Glutamatergic neuron (in vitro differentiated cells): ENCODE measurements at regions not wholly inside any gene's neighbourhood (a gene's known extent, or its start where the extent isn't known, plus 50 kb on each side); places are given as distances from the start of the nearest gene placed in this dataset.

Experiments
- DNase-seq: peaks from one replicate; pipeline ENCODE4 v3.0.0; 2022
- H3K27ac Mint-ChIP-seq: one replicate; pipeline ENCODE4 v1.8.0; 2020; ENCODE audit warnings: mild to moderate bottlenecking, mixed read lengths, inconsistent platforms; ENCODE audit not compliant: unreplicated experiment
- H3K27me3 Mint-ChIP-seq: one replicate; pipeline ENCODE4 v1.8.0; 2020; ENCODE audit warnings: mild to moderate bottlenecking, moderate library complexity, mixed read lengths, inconsistent platforms; ENCODE audit not compliant: unreplicated experiment
- H3K36me3 Mint-ChIP-seq: one replicate; pipeline ENCODE4 v1.8.0; 2020; ENCODE audit warnings: mild to moderate bottlenecking, mixed read lengths, inconsistent platforms; ENCODE audit not compliant: unreplicated experiment
- H3K4me1 Mint-ChIP-seq: one replicate; pipeline ENCODE4 v1.8.0; 2020; ENCODE audit warnings: mild to moderate bottlenecking, low read depth, mixed read lengths, inconsistent platforms; ENCODE audit not compliant: unreplicated experiment
- H3K4me3 Mint-ChIP-seq: one replicate; pipeline ENCODE4 v1.8.0; 2020; ENCODE audit warnings: mild to moderate bottlenecking, mixed read lengths, inconsistent platforms; ENCODE audit not compliant: unreplicated experiment
- H3K9me3 Mint-ChIP-seq: one replicate; pipeline ENCODE4 v1.8.0; 2020; ENCODE audit warnings: mild to moderate bottlenecking, moderate library complexity, mixed read lengths, inconsistent platforms; ENCODE audit not compliant: unreplicated experiment
- TF ChIP-seq, protein P1 (sequence below): fragments of 200-600 bp; sonication (generic); IDR thresholded peaks from one replicate; pipeline ENCODE4 v1.5.0; 2021; ENCODE audit not compliant: partially characterized antibody, unreplicated experiment

DNA sequence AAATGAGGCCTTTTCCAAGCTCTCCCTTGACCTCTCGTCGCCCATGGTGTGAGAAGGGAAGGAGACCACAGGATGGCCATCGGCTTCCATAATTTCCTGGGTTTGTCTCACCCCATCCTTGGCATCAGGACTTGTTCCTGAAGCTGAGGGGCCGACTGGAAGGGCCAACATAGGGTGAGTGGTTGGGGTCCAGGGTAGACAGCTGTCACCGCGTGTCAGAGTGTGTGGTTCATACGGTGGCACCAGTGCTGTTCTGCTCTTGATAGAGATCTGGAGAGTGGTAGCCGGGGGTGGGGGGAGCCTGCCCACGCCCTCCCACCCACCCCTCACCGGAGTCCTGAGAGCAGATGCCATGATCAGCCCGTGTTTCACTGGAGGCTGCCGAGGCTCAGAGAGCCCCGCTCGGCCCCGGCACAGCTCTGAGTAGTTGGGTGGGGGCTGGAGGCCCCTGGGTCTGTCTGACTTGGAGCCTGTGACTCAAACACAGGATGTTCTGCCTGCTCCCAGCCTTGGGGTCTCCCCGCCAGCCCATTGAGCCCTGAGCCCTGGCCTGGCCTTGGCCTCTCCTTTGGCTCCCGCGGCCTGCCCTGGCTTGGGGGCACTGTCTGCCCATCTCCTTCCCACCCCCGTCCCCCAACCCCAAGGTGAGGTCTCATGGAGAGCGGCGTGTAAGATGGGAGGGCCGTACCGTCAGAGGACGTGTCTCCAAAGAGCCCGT lies 53.1 kb upstream of the IER5L start:
- H3K36me3 Mint-ChIP-seq = peaks cover 10% of the 10 kb centered on the region
- no peak overlapping the region for H3K27ac Mint-ChIP-seq
- TF ChIP-seq, protein P1, sequence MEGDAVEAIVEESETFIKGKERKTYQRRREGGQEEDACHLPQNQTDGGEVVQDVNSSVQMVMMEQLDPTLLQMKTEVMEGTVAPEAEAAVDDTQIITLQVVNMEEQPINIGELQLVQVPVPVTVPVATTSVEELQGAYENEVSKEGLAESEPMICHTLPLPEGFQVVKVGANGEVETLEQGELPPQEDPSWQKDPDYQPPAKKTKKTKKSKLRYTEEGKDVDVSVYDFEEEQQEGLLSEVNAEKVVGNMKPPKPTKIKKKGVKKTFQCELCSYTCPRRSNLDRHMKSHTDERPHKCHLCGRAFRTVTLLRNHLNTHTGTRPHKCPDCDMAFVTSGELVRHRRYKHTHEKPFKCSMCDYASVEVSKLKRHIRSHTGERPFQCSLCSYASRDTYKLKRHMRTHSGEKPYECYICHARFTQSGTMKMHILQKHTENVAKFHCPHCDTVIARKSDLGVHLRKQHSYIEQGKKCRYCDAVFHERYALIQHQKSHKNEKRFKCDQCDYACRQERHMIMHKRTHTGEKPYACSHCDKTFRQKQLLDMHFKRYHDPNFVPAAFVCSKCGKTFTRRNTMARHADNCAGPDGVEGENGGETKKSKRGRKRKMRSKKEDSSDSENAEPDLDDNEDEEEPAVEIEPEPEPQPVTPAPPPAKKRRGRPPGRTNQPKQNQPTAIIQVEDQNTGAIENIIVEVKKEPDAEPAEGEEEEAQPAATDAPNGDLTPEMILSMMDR = no peak
- no peak overlapping the region for H3K4me3 Mint-ChIP-seq
- H3K27me3 Mint-ChIP-seq = peaks cover 2% of the 10 kb centered on the region
- peaks cover 5% of the 10 kb centered on the region for H3K9me3 Mint-ChIP-seq
- no peaks in the 10 kb centered on the region for H3K4me1 Mint-ChIP-seq
- DNase-seq = no peak

DNA sequence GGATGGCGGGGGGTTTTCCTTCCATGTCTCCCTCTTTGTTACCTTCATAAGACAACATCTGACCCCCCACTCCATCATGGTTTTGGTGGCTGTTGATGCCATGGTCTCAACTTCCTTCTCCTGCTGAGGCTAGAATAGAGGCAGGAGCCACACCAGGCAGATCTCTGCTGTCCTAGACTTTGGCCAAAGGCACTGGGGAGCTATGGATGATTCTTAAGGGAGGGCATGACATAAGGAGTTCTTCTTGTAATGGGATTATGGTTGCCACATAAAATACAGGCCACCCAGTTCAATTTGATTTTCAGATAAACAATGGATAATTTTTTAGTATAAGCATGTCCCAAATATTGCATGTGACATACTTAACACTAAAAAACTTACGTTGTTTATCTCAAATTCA lies 52.2 kb upstream of the IER5L start:
- Mint-ChIP-seq H3K36me3 (peaks cover 10% of the 10 kb centered on the region), H3K27ac (no peak overlapping the region), H3K9me3 (peaks cover 5% of the 10 kb centered on the region), H3K4me1 (no peaks in the 10 kb centered on the region), H3K4me3 (no peak overlapping the region), H3K27me3 (peaks cover 2% of the 10 kb centered on the region)
- DNase-seq = no peak
- TF ChIP-seq, protein P1 = no peak
